ENCODE measurements at regions not wholly inside any gene's neighbourhood (a gene's known extent, or its start where the extent isn't known, plus 50 kb on each side); places are given as distances from the start of the nearest gene placed in this dataset.

DNA sequence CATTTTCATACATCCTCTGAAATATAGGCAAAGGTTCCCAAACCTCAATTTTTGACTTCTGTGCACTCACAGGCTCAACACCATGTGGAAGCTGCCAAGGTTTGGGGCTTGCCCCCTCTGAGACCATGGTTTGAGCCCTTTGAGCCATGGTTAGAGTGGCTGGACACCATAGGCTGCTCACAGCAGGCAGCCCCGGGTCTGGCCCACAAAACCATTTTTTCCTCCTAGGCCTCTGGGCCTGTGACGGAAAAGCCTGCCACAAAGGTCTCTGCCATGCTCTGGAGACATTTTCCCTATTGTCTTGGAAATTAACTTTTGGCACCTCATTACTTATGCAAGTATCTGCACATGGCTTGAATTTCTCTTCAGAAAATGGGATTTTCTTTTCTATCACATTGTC is 1113.2 kb upstream of the ATXN7L3B start:
- Histone ChIP-seq H3K9me3 (no peaks in the 10 kb centered on the region), H3K4me3 (no peak overlapping the region), H3K27me3 (ENCODE audit: insufficient read depth in 3 of 3, low read length in 2 of 3) (no peaks in the 10 kb centered on the region), H3K27ac (no peak overlapping the region), H3K4me1 (no peaks in the 10 kb centered on the region), H3K36me3 (ENCODE audit: insufficient read depth in 1 of 2, low read depth in 1 of 2) (no peaks in the 10 kb centered on the region)
- no peak for ATAC-seq
- DNase-seq, result no peak
- intact Hi-C loops (cut with DNase I), result no loop called here
- WGBS, 3 donors, result 55 to 94% (median 80%) methylated on average over 2 of the region's 2 CpGs
- TF ChIP-seq, protein P1, sequence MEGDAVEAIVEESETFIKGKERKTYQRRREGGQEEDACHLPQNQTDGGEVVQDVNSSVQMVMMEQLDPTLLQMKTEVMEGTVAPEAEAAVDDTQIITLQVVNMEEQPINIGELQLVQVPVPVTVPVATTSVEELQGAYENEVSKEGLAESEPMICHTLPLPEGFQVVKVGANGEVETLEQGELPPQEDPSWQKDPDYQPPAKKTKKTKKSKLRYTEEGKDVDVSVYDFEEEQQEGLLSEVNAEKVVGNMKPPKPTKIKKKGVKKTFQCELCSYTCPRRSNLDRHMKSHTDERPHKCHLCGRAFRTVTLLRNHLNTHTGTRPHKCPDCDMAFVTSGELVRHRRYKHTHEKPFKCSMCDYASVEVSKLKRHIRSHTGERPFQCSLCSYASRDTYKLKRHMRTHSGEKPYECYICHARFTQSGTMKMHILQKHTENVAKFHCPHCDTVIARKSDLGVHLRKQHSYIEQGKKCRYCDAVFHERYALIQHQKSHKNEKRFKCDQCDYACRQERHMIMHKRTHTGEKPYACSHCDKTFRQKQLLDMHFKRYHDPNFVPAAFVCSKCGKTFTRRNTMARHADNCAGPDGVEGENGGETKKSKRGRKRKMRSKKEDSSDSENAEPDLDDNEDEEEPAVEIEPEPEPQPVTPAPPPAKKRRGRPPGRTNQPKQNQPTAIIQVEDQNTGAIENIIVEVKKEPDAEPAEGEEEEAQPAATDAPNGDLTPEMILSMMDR (IDR thresholded peaks at IDR 0.05), result no peak

DNA sequence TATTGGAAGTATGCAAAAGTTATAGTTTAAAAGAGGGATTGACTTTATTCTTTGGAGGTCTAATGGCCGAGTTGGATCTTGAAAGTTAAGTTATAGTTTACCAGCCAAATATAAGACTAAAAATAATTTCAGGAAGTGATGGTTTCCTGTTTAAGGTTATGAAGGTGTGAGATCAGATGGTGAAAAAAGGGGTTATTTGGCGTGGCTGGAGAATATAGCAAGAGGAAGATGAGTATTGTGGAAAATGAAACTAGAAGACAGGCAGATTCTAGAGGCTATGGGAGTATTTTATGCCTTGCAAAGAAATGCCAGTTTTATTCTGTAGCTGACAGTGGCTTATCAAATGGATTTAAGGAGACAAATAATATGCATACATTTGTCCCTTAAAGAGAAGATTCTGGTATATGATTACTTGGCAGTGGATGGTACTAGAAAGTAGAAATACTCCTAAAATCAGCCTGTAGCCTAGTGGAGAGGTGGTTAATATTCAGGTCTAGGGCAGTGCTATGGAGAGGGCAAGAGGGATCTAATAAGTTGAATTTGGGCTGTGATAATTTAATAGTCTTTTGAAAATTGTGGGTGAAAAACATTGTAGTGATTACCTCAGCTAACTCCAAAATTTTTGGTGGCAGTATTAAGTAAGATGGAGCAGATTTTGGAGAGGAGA is 1091.8 kb upstream of the ATXN7L3B start:
- TF ChIP-seq, protein P1 (IDR thresholded peaks at IDR 0.05), result no peak
- Histone ChIP-seq H3K27me3 (ENCODE audit: insufficient read depth in 3 of 3, low read length in 2 of 3) (no peaks in the 10 kb centered on the region), H3K4me3 (no peak overlapping the region), H3K4me1 (no peaks in the 10 kb centered on the region), H3K36me3 (ENCODE audit: insufficient read depth in 1 of 2, low read depth in 1 of 2) (no peaks in the 10 kb centered on the region), H3K27ac (no peak overlapping the region), H3K9me3 (no peaks in the 10 kb centered on the region)
- ATAC-seq, result no peak
- 55 to 67% (median 60%) methylated on average over 2 of the region's 2 CpGs for WGBS, 3 donors
- no peak for DNase-seq
- intact Hi-C loops (cut with DNase I), result no loop called here

- TF ChIP-seq, protein P1 (IDR thresholded peaks at IDR 0.05), result no peak
- Histone ChIP-seq H3K4me1 (no peaks in the 10 kb centered on the region), H3K4me3 (no peak overlapping the region), H3K27ac (no peak overlapping the region), H3K27me3 (ENCODE audit: insufficient read depth in 3 of 3, low read length in 2 of 3) (no peaks in the 10 kb centered on the region), H3K36me3 (ENCODE audit: insufficient read depth in 1 of 2, low read depth in 1 of 2) (no peaks in the 10 kb centered on the region), H3K9me3 (no peaks in the 10 kb centered on the region)
- intact Hi-C loops (cut with DNase I), result no loop called here
- no peak for DNase-seq
- WGBS, 3 donors, result 81 to 86% (median 85%) methylated on average over 3 of the region's 3 CpGs
- ATAC-seq, result no peak
Measured at GRCh38 chr12:73452672-73453469, 1084.8 kb upstream of the ATXN7L3B start.

DNA sequence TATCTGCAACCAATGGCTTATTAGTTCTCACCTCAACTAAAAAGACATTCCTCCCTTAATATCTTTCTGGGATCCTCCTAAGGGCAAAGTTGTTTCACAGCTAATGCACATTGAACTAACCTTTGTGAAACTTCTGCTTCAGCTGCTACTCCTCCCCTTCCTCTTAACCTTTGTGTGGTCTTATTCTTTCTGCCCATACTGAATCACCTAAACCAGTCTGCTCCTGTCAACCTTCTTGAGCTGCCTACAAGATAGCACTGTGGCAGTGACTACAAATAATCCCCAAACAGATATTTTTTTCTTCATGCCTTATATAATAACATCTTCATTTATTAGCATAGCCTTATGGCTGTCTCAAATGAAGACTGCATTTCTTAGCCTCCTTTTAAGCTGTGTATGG is 1077.4 kb upstream of the ATXN7L3B start:
- ATAC-seq, result no peak
- no peak for DNase-seq
- Histone ChIP-seq H3K4me1 (no peaks in the 10 kb centered on the region), H3K36me3 (ENCODE audit: insufficient read depth in 1 of 2, low read depth in 1 of 2) (no peaks in the 10 kb centered on the region), H3K9me3 (no peaks in the 10 kb centered on the region), H3K27me3 (ENCODE audit: insufficient read depth in 3 of 3, low read length in 2 of 3) (no peaks in the 10 kb centered on the region), H3K27ac (no peak overlapping the region), H3K4me3 (no peak overlapping the region)
- intact Hi-C loops (cut with DNase I), result no loop called here
- TF ChIP-seq, protein P1 (IDR thresholded peaks at IDR 0.05), result no peak

All from psoas muscle (tissue), 7 donors.